ENCODE measurements at regions not wholly inside any gene's neighbourhood (a gene's known extent, or its start where the extent isn't known, plus 50 kb on each side); places are given as distances from the start of the nearest gene placed in this dataset.

GRCh38 chr5:5708367-5708919, 286.0 kb downstream of the ICE1 start:
- intact Hi-C loops (cut with DNase I): no loop called here
- no peaks in the 10 kb centered on the region for H3K27me3 ChIP-seq
- WGBS, 4 donors: 80 to 90% (median 82%) methylated on average over 7 of the region's 7 CpGs
- peaks cover 6 to 17% of the 10 kb centered on the region in 2 donors for H3K4me1 ChIP-seq (replicated peaks in 1 of 2)
- no peak for DNase-seq
- H3K9me3 ChIP-seq (replicated peaks in 1 of 3): no peaks in the 10 kb centered on the region
- no peak overlapping the region for H3K4me3 ChIP-seq
- no peak overlapping the region for H3K27ac ChIP-seq
- TF ChIP-seq POLR2A (IDR thresholded peaks at IDR 0.05): no peak
- TF ChIP-seq CTCF (IDR thresholded peaks at IDR 0.05): no peak
- no peaks in the 10 kb centered on the region for H3K36me3 ChIP-seq (replicated peaks in 1 of 2)

- no peak for TF ChIP-seq POLR2A (IDR thresholded peaks at IDR 0.05)
- no peak for TF ChIP-seq CTCF (IDR thresholded peaks at IDR 0.05)
- no peak overlapping the region for H3K27ac ChIP-seq
- no peaks in the 10 kb centered on the region for H3K9me3 ChIP-seq (replicated peaks in 1 of 3)
- peak in 3 of 7 donors; percentile 17 to 56 (median 18) for DNase-seq
- H3K4me3 ChIP-seq: no peak overlapping the region
- intact Hi-C loops (cut with DNase I): no loop called here
- WGBS, 4 donors: 67 to 75% (median 71%) methylated on average over 9 of the region's 9 CpGs
- no peaks in the 10 kb centered on the region for H3K27me3 ChIP-seq
- H3K36me3 ChIP-seq (replicated peaks in 1 of 2): no peaks in the 10 kb centered on the region
- no peaks in the 10 kb centered on the region for H3K4me1 ChIP-seq (replicated peaks in 1 of 2)
Observed at GRCh38 chr5:5705010-5705409, 282.5 kb downstream of the ICE1 start.

- Histone ChIP-seq H3K4me3 (no peak overlapping the region), H3K27me3 (no peaks in the 10 kb centered on the region), H3K27ac (no peak overlapping the region), H3K9me3 (replicated peaks in 1 of 3) (no peaks in the 10 kb centered on the region), H3K4me1 (replicated peaks in 1 of 2) (no peaks in the 10 kb centered on the region), H3K36me3 (replicated peaks in 1 of 2) (no peaks in the 10 kb centered on the region)
- intact Hi-C loops (cut with DNase I): no loop called here
- no peak for DNase-seq
- WGBS, 4 donors: 87 to 92% (median 88%) methylated on average over 2 of the region's 2 CpGs
- TF ChIP-seq POLR2A (IDR thresholded peaks at IDR 0.05) (no peak), CTCF (IDR thresholded peaks at IDR 0.05) (no peak)
Observed at GRCh38 chr5:5704352-5704751, 281.9 kb downstream of the ICE1 start.

- no peak overlapping the region for H3K4me3 ChIP-seq
- no peaks in the 10 kb centered on the region for H3K9me3 ChIP-seq (replicated peaks in 1 of 3)
- WGBS, 4 donors: 91 to 95% (median 94%) methylated on average over 7 of the region's 7 CpGs
- TF ChIP-seq POLR2A (IDR thresholded peaks at IDR 0.05): no peak
- no peak for TF ChIP-seq CTCF (IDR thresholded peaks at IDR 0.05)
- H3K4me1 ChIP-seq (replicated peaks in 1 of 2): no peaks in the 10 kb centered on the region
- no peak overlapping the region for H3K27ac ChIP-seq
- H3K36me3 ChIP-seq (replicated peaks in 1 of 2): no peaks in the 10 kb centered on the region
- intact Hi-C loops (cut with DNase I): no loop called here
- H3K27me3 ChIP-seq: no peaks in the 10 kb centered on the region
- DNase-seq: no peak
Observed at GRCh38 chr5:5702934-5703333, 280.5 kb downstream of the ICE1 start.

Data from adrenal gland (tissue), 9 donors.